Astrocyte of the cerebellum (primary cell): ENCODE measurements at regions not wholly inside any gene's neighbourhood (a gene's known extent, or its start where the extent isn't known, plus 50 kb on each side); places are given as distances from the start of the nearest gene placed in this dataset.

Source experiments
- DNase-seq: peaks from one replicate; pipeline ENCODE4 v3.0.0-alpha.2; 2011; ENCODE audit warnings: low read depth
- H3K4me3 ChIP-seq: 2 replicates; pipeline ENCODE4 v1.5.1; 2011; ENCODE audit warnings: mild to moderate bottlenecking, low read depth, low read length, moderate library complexity
- in situ Hi-C: cut with HindIII; loops from 2 replicates; pipeline ENCODE4 v1.10.0; 2017; ENCODE audit warnings: low sequenced_read_pairs
- TF ChIP-seq, protein P1 (sequence below): IDR thresholded peaks from 2 replicates; pipeline ENCODE4 v1.5.1; 2012; ENCODE audit warnings: low read length, low read depth, moderate library complexity, mild to moderate bottlenecking; ENCODE audit errors: missing control alignments

DNA sequence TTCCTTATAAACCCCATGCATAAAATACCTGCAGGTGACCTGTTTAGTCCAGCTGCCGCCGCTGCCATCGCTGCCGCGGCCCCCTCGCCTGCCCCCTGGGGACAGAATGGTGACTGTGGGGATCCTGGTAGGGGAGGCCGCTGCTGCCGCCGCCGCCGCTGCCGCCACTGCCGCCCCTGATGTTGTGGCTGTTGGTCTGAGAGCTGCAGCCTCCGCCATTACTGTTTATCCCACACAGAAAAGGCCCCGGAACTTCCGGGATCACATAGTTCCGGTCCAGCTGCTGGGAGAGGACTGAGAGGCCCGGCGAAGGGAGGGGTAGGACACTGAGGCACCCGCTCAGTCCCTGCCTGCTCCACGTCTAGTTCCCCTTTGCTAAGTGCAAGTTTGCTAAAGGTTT, 244.9 kb downstream of the C12orf50 start:
- DNase-seq = no peak
- TF ChIP-seq, protein P1, sequence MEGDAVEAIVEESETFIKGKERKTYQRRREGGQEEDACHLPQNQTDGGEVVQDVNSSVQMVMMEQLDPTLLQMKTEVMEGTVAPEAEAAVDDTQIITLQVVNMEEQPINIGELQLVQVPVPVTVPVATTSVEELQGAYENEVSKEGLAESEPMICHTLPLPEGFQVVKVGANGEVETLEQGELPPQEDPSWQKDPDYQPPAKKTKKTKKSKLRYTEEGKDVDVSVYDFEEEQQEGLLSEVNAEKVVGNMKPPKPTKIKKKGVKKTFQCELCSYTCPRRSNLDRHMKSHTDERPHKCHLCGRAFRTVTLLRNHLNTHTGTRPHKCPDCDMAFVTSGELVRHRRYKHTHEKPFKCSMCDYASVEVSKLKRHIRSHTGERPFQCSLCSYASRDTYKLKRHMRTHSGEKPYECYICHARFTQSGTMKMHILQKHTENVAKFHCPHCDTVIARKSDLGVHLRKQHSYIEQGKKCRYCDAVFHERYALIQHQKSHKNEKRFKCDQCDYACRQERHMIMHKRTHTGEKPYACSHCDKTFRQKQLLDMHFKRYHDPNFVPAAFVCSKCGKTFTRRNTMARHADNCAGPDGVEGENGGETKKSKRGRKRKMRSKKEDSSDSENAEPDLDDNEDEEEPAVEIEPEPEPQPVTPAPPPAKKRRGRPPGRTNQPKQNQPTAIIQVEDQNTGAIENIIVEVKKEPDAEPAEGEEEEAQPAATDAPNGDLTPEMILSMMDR = no peak
- no peak overlapping the region for H3K4me3 ChIP-seq
- in situ Hi-C loops = no loop called here

DNA sequence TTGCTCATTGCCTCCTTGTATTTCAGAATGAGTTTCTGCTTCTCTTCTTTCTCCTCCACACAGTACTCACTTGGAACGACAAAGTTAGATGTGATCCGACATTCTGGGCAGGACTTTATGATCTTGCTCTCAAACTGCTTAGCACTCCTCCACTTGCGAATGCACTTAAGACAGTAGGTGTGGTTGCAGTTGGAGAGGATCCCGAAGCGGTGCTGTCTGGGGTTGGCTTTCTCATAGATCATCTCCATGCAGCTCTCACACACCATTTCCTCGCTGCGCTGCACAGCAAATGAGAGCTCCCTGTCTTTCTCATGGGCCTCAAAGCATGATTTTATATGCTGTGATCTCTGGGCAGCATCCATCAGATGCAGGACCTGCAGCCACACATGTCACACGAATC, 245.7 kb downstream of the C12orf50 start:
- in situ Hi-C loops = no loop called here
- TF ChIP-seq, protein P1 = no peak
- DNase-seq = no peak
- H3K4me3 ChIP-seq = no peak overlapping the region

DNA sequence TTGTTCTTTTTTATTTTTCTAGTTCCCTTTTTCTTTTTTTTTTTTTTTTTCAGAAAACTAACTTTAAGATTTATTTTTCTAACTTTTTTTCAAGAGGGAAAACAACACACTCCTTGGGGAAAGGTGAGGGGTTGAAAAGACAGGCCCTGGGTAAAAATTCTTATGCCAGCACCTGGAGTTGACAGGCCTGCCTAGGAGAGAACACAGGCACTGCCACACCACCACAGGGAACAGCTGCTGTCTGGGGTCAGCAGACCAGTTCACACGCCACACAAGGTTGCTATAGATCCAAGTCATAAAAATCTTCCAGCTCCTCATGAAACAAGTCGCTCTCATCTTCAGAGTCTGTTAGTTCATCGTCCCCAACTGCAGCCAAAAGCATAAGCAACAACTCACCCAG, 246.4 kb downstream of the C12orf50 start:
- TF ChIP-seq, protein P1 = no peak
- no peak for DNase-seq
- no peak overlapping the region for H3K4me3 ChIP-seq
- in situ Hi-C loops = no loop called here

DNA sequence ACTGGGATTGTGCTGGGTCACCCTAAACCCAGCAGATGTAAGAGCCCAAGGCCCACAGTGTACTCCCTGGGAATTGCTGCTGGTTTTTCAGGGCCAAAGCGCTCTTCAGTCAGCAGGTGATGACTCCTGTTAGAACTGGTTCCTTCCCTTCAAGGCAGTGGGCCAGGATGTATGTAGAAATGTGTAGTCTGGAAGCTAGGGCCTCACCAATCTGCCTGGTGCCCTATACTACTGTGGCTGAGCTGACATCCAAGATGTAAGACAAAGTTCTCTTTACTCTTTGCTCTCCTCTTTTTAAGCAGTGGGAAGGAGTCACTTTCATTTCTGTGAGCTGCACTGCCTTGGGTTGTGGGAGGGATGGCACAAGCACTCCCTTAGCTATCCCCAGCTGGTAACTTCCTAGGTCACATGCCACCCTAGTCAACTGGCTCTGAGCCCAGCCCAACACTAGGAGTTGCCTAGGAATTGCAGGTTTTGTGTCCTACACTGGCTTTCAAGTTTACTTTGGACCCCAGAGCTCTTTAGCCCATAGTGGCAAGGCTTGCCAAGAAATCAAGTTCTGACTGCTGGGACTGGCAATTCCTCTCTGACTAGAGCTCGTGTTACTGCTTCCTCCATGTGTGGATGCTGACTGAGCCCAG, 249.2 kb downstream of the C12orf50 start:
- in situ Hi-C loops = no loop called here
- no peak for DNase-seq
- no peak overlapping the region for H3K4me3 ChIP-seq
- TF ChIP-seq, protein P1 = no peak

- no peak for DNase-seq
- in situ Hi-C loops = no loop called here
- no peak overlapping the region for H3K4me3 ChIP-seq
- TF ChIP-seq, protein P1 = no peak
These were observed 250.2 kb downstream of the C12orf50 start for GRCh38 chr12:87779016-87779415.

DNA sequence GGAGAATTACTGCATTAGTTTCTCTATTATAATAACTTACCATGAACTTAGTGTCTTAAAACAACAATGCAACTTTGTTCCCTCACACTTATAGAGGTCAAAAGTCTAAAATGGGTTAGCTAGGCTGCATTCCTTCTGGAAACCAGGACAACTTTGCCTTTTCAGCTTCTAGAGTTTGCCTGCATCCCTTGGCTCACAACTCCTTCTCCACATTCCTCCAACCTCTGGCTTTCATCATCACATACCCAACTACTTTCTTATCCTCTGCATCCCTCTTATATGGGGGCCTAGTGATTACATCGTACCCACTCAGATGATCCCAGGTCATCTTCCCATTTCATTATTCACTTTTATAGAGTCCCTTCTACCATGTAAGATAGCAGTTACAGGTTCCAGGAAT, 251.1 kb downstream of the C12orf50 start:
- no peak overlapping the region for H3K4me3 ChIP-seq
- in situ Hi-C loops = no loop called here
- TF ChIP-seq, protein P1 = no peak
- DNase-seq = no peak

GRCh38 chr12:87775784-87776183, 253.4 kb downstream of the C12orf50 start:
- TF ChIP-seq, protein P1 = no peak
- no peak for DNase-seq
- in situ Hi-C loops = no loop called here
- H3K4me3 ChIP-seq = no peak overlapping the region
